ENCODE measurements at regions not wholly inside any gene's neighbourhood (a gene's known extent, or its start where the extent isn't known, plus 50 kb on each side); places are given as distances from the start of the nearest gene placed in this dataset.

GRCh38 chr22:47497666-47498065 is 735.2 kb downstream of the TBC1D22A start:
- H3K79me2 ChIP-seq (ENCODE audit: insufficient read depth, low read length), result no peaks in the 10 kb centered on the region
- ATAC-seq, result no peak
- intact Hi-C loops (cut with micrococcal nuclease), result no loop called here
- ChIA-PET RAD21 (ENCODE audit: low non-redundant PET in 1 of 2, low total read pairs in 2 of 2, uncharacterized antibody in 2 of 2, unreplicated experiment in 2 of 2) (no interaction called here), POLR2A (no interaction called here), CTCF (no interaction called here)
- BruUV-seq (replicated peaks), result no TSS peak
- no peak for TF ChIP-seq REST (IDR thresholded peaks at IDR 0.05; ENCODE audit: low read depth)
- no peak for TF ChIP-seq POLR2A (IDR thresholded peaks at IDR 0.05; ENCODE audit: borderline replicate concordance, extremely low read depth, insufficient read depth, insufficient read length)
- TF ChIP-seq EGR1 (IDR thresholded peaks at IDR 0.05; ENCODE audit: low read depth), result no peak
- no peak for TF ChIP-seq RAD21 (IDR thresholded peaks at IDR 0.05; ENCODE audit: low read depth)
- TF ChIP-seq CBX3 (IDR thresholded peaks at IDR 0.05; ENCODE audit: low read depth), result no peak
- no peak for TF ChIP-seq ZFX (IDR thresholded peaks at IDR 0.05)
- TF ChIP-seq JUND (IDR thresholded peaks at IDR 0.05), result no peak
- TF ChIP-seq, protein P1, sequence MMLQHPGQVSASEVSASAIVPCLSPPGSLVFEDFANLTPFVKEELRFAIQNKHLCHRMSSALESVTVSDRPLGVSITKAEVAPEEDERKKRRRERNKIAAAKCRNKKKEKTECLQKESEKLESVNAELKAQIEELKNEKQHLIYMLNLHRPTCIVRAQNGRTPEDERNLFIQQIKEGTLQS (IDR thresholded peaks at IDR 0.05), result no peak
- TF ChIP-seq POLR2AphosphoS5 (IDR thresholded peaks at IDR 0.05; ENCODE audit: low read depth, low read length), result no peak
- TF ChIP-seq CEBPB (IDR thresholded peaks at IDR 0.05; ENCODE audit: low read depth), result no peak
- TF ChIP-seq EZH2 (IDR thresholded peaks at IDR 0.05), result no peak
- no peak for TF ChIP-seq ZNF274 (IDR thresholded peaks at IDR 0.05; ENCODE audit: low read depth, low read length)
- no peak for TF ChIP-seq SP1 (IDR thresholded peaks at IDR 0.05; ENCODE audit: low read depth)
- no peak for TF ChIP-seq ELF1 (IDR thresholded peaks at IDR 0.05; ENCODE audit: borderline replicate concordance, low read depth)
- no peak for TF ChIP-seq EZH2phosphoT487 (IDR thresholded peaks at IDR 0.05; ENCODE audit: borderline replicate concordance)
- TF ChIP-seq TCF7L2 (IDR thresholded peaks at IDR 0.05; ENCODE audit: borderline replicate concordance, extremely low read depth, insufficient read depth, insufficient read length), result no peak
- H2AFZ ChIP-seq (ENCODE audit: low read depth, low read length, poor library complexity, severe bottlenecking), result no peak overlapping the region
- H3K27me3 ChIP-seq (ENCODE audit: insufficient read depth, low read length), result no peaks in the 10 kb centered on the region
- no peaks in the 10 kb centered on the region for H3K36me3 ChIP-seq (ENCODE audit: control insufficient read depth in 1 of 2, insufficient read depth in 2 of 2, low read length in 2 of 2)
- H3K4me2 ChIP-seq (ENCODE audit: low read length), result no peak overlapping the region
- no peak overlapping the region for H3K9ac ChIP-seq (ENCODE audit: low read length)
- no peak for DNase-seq (ENCODE audit: low read depth, low spot score)
- no peaks in the 10 kb centered on the region for H4K20me1 ChIP-seq (ENCODE audit: insufficient read depth)
- peaks cover 0 to 9% of the 10 kb centered on the region in 2 experiments; a peak in 1 of 4 replicates for H3K9me3 ChIP-seq (ENCODE audit: control insufficient read depth in 1 of 2, insufficient read depth in 1 of 2, low read depth in 1 of 2, low read length in 2 of 2)
- H3K27ac ChIP-seq (ENCODE audit: low read depth, low read length), result no peak overlapping the region
- no peak overlapping the region for H3K4me3 ChIP-seq (replicated peaks in 1 of 2; ENCODE audit: low read depth in 1 of 2, low read length in 2 of 2)
- H3K4me1 ChIP-seq (ENCODE audit: control insufficient read depth in 1 of 2, insufficient read depth in 2 of 2, low read length in 2 of 2), result no peaks in the 10 kb centered on the region
- no peaks in the 10 kb centered on the region for H3K9me2 ChIP-seq (ENCODE audit: insufficient read depth)
